MM.1S (cell line): ENCODE measurements at regions not wholly inside any gene's neighbourhood (a gene's known extent, or its start where the extent isn't known, plus 50 kb on each side); places are given as distances from the start of the nearest gene placed in this dataset.
A peak's percentile ranks its signal among the peaks of the same experiment; 100 is the strongest.

ENCODE experiments used
- DNase-seq: peaks from one replicate; pipeline ENCODE4 v3.0.0-alpha.2; 2015
- H2AFZ ChIP-seq: fragments of 300-600 bp; sonication (generic); 2 replicates; pipeline ENCODE4 v1.6.0; 2016; ENCODE audit warnings: antibody characterized with exemption, low read length
- H3F3A ChIP-seq: fragments of 300-600 bp; sonication (generic); 2 replicates; pipeline ENCODE4 v1.6.1; 2016; ENCODE audit warnings: mild to moderate bottlenecking, antibody characterized with exemption, low read length, moderate library complexity, mixed read lengths; ENCODE audit not compliant: insufficient read depth
- H3K27ac ChIP-seq: fragments of 300-600 bp; sonication (generic); 2 replicates; pipeline ENCODE4 v1.5.1; 2016; ENCODE audit warnings: mild to moderate bottlenecking, low read length
- H3K27me3 ChIP-seq: fragments of 300-600 bp; sonication (generic); replicated peaks from 2 replicates; pipeline ENCODE4 v1.6.0; 2016; ENCODE audit warnings: low read length; ENCODE audit not compliant: insufficient read depth
- H3K36me3 ChIP-seq: fragments of 300-600 bp; sonication (generic); replicated peaks from 2 replicates; pipeline ENCODE4 v1.6.1; 2016; ENCODE audit warnings: mild to moderate bottlenecking, low read length, mixed read lengths; ENCODE audit not compliant: insufficient read depth
- H3K4me1 ChIP-seq: fragments of 300-600 bp; sonication (generic); 2 replicates; pipeline ENCODE4 v1.6.1; 2016; ENCODE audit warnings: low read length, mixed read lengths
- H3K4me2 ChIP-seq: fragments of 300-600 bp; sonication (generic); 2 replicates; pipeline ENCODE4 v1.6.0; 2016; ENCODE audit warnings: low read depth, low read length
- H3K4me3 ChIP-seq: fragments of 300-600 bp; sonication (generic); 2 replicates; pipeline ENCODE4 v1.5.1; 2016; ENCODE audit warnings: low read length, mixed read lengths
- H3K79me2 ChIP-seq: fragments of 300-600 bp; sonication (generic); 2 replicates; pipeline ENCODE4 v1.6.1; 2016; ENCODE audit warnings: mixed run types, low read length, mixed read lengths
- H3K9ac ChIP-seq: fragments of 300-600 bp; sonication (generic); 2 replicates; pipeline ENCODE4 v1.6.1; 2016; ENCODE audit warnings: low read length, mixed read lengths
- H3K9me2 ChIP-seq: fragments of 300-600 bp; sonication (generic); replicated peaks from 2 replicates; pipeline ENCODE4 v1.6.1; 2016; ENCODE audit warnings: mild to moderate bottlenecking, low read length, mixed read lengths; ENCODE audit not compliant: insufficient read depth
- H3K9me3 ChIP-seq: fragments of 300-600 bp; sonication (generic); replicated peaks from 2 replicates; pipeline ENCODE4 v1.6.1; 2016; ENCODE audit warnings: mild to moderate bottlenecking, low read length, mixed read lengths; ENCODE audit not compliant: insufficient read depth
- H4K20me1 ChIP-seq: fragments of 300-600 bp; sonication (generic); 2 replicates; pipeline ENCODE4 v1.6.1; 2016; ENCODE audit warnings: mild to moderate bottlenecking, low read length, moderate library complexity, mixed read lengths; ENCODE audit not compliant: insufficient read depth
- CTCF ChIP-seq: fragments of 300-600 bp; sonication (generic); IDR thresholded peaks from 2 replicates; pipeline ENCODE4 v1.5.1; 2016; ENCODE audit warnings: antibody characterized with exemption, low read length, mixed read lengths
- EZH2 ChIP-seq: fragments of 300-600 bp; sonication (generic); optimal IDR thresholded peaks from 2 replicates; pipeline ENCODE3; 2017; ENCODE audit warnings: low read depth, mild to moderate bottlenecking, antibody characterized with exemption, low read length, mixed read lengths
- EZH2phosphoT487 ChIP-seq: fragments of 300-600 bp; sonication (generic); IDR thresholded peaks from 2 replicates; pipeline ENCODE4 v1.6.1; 2018; ENCODE audit warnings: antibody characterized with exemption, low read length

DNA sequence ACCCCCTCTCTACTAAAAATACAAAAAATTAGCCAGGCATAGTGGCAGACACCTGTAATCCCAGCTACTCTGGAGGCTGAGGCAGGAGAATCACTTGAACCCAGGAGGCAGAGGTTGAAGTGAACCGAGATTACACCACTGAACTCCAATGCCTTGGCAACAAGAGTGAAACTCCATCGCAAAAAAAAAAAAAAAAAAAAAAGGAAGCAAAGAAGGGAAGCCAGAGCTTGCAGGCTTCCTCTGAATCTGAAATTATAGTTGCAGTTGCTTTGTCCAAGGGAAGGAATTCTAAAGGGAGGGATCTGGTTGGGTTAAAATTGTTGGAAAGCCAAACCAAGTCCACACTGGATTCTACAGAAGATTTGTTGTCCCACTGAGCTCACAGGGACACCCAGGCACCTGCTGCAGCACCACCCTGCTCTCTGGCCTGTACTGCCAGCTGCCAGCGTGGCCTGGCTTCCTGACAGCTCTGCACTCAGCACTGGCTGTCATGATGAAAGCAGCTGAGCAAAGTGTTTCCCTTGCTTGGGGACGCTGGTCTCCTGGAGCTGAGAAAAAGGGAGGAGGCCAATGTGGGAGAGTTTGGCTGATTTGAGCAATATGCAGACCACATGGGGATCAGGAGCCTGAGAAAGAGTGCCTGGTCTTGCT, 88.8 kb upstream of the HES1 start:
- peak; percentile 83 for DNase-seq
- no peaks in the 10 kb centered on the region for H3K36me3 ChIP-seq
- peak overlapping the region; percentile 35; the same call in 1 of the 2 replicates for H3K27ac ChIP-seq
- no peaks in the 10 kb centered on the region for H3K9me2 ChIP-seq
- TF ChIP-seq EZH2 (no peak), EZH2phosphoT487 (no peak), CTCF (no peak)
- no peaks in the 10 kb centered on the region for H4K20me1 ChIP-seq
- no peaks in the 10 kb centered on the region for H3K9me3 ChIP-seq
- peak overlapping the region; percentile 22 for H2AFZ ChIP-seq
- peaks cover 19% of the 10 kb centered on the region for H3K4me1 ChIP-seq
- no peaks in the 10 kb centered on the region for H3K79me2 ChIP-seq
- no peaks in the 10 kb centered on the region for H3K27me3 ChIP-seq
- peak overlapping the region; percentile 3; the same call in 1 of the 2 replicates for H3K9ac ChIP-seq
- H3K4me2 ChIP-seq, result 0 out of 2 replicates have a peak overlapping the region, but pooled peaks have one; percentile 2
- peaks cover 8% of the 10 kb centered on the region; the same call in 1 of the 2 replicates for H3F3A ChIP-seq
- H3K4me3 ChIP-seq, result no peak overlapping the region

DNA sequence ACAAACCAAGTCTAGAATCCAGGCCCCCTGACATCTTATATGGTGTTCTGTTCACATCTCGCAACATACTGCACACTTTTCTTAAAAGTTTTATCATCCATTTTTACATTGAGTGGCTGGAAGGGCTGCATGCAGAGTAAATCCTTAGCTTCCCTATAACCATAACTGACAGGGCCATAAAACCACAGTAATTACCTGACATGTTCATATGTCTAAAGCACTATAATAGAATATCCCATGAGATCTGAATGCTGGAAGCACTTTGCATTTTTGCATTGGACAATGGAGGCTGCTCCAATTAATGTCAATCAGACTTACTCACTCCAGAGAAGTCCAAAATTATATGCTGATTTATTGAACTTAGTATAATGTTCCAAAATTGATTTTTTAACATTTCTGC, 86.6 kb upstream of the HES1 start:
- no peak overlapping the region for H3K4me3 ChIP-seq
- TF ChIP-seq EZH2phosphoT487 (no peak), EZH2 (no peak), CTCF (no peak)
- H3K9ac ChIP-seq, result no peak overlapping the region
- H3K9me3 ChIP-seq, result no peaks in the 10 kb centered on the region
- no peaks in the 10 kb centered on the region for H3K79me2 ChIP-seq
- H3K4me1 ChIP-seq, result peaks cover 19% of the 10 kb centered on the region
- H3F3A ChIP-seq, result peaks cover 8% of the 10 kb centered on the region; the same call in 1 of the 2 replicates
- H3K27ac ChIP-seq, result no peak overlapping the region
- H3K27me3 ChIP-seq, result no peaks in the 10 kb centered on the region
- H3K36me3 ChIP-seq, result no peaks in the 10 kb centered on the region
- H3K9me2 ChIP-seq, result no peaks in the 10 kb centered on the region
- no peak overlapping the region for H3K4me2 ChIP-seq
- H2AFZ ChIP-seq, result no peak overlapping the region
- no peak for DNase-seq
- H4K20me1 ChIP-seq, result no peaks in the 10 kb centered on the region

DNA sequence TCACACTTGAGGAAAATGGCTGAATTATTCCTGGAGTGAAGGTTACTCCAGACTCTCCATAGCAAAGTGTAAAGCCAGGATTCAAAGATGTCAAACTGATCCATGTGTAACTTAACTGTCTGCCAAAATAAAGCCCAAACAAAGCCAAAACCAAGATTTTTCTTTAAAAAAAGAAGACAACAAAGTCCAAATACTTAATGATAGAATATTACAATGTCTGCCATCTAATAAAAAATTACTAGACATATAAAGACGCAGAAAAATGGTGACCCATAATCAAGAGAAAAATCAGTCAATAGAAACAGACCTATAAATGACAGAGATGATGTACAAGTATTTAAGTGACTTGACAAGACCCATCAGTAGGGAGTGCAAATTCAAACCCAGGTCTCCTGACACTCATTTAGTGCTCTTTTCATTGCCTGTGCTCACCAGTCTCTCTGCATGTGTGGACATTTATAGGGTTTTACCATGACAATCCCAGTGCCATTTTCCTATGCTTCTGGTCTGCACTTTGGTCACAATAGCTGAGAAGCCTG, 85.1 kb upstream of the HES1 start:
- no peak overlapping the region for H2AFZ ChIP-seq
- H3K27me3 ChIP-seq, result no peaks in the 10 kb centered on the region
- no peak overlapping the region for H3K27ac ChIP-seq
- no peaks in the 10 kb centered on the region for H3K9me3 ChIP-seq
- H3K36me3 ChIP-seq, result no peaks in the 10 kb centered on the region
- TF ChIP-seq EZH2phosphoT487, result no peak
- no peak for TF ChIP-seq CTCF
- TF ChIP-seq EZH2, result no peak
- H3K9ac ChIP-seq, result no peak overlapping the region
- peaks cover 8% of the 10 kb centered on the region; the same call in 1 of the 2 replicates for H3F3A ChIP-seq
- no peaks in the 10 kb centered on the region for H3K9me2 ChIP-seq
- no peaks in the 10 kb centered on the region for H4K20me1 ChIP-seq
- no peak for DNase-seq
- no peak overlapping the region for H3K4me2 ChIP-seq
- H3K4me3 ChIP-seq, result no peak overlapping the region
- peaks cover 16% of the 10 kb centered on the region for H3K4me1 ChIP-seq
- H3K79me2 ChIP-seq, result no peaks in the 10 kb centered on the region
